Tibial artery (tissue), 4 donors: ENCODE measurements at regions not wholly inside any gene's neighbourhood (a gene's known extent, or its start where the extent isn't known, plus 50 kb on each side); places are given as distances from the start of the nearest gene placed in this dataset.

Experiments
- DNase-seq, 2 donors: peaks; one replicate each; pipeline ENCODE4 v3.0.0-alpha.2; 2019
- H3K27ac ChIP-seq, 2 donors: fragments of 200-600 bp; sonication (generic) in 1 of 2; 1 replicate in 1 of 2; 2 replicates in 1 of 2; pipeline ENCODE4 v1.5.1; 2018 to 2019; ENCODE audit warnings: mild to moderate bottlenecking in 1 of 2
- H3K27me3 ChIP-seq, 2 donors: fragments of 200-600 bp; sonication (generic) in 1 of 2; one replicate each; pipeline versions ENCODE4 v1.5.1 to v1.6.0; 2016 to 2019
- H3K36me3 ChIP-seq, 3 donors: fragments of 200-600 bp; sonication (generic) in 2 of 3; one replicate each; pipeline ENCODE4 v1.5.1; 2016 to 2019; ENCODE audit warnings: mild to moderate bottlenecking in 2 of 3
- H3K4me1 ChIP-seq, 4 donors: fragments of 200-600 bp; sonication (generic) in 2 of 4; 1 replicate in 3 of 4; 2 replicates in 1 of 4; pipeline ENCODE4 v1.5.1; 2016 to 2019
- H3K4me3 ChIP-seq, 2 donors: fragments of 200-600 bp; sonication (generic) in 1 of 2; 1 replicate in 1 of 2; 2 replicates in 1 of 2; pipeline ENCODE4 v1.5.1; 2018 to 2019; ENCODE audit warnings: mild to moderate bottlenecking in 2 of 2
- H3K9me3 ChIP-seq, 3 donors: fragments of 200-600 bp; sonication (generic) in 1 of 3; one replicate each; pipeline ENCODE4 v1.5.1; 2016 to 2019
- CTCF ChIP-seq, 2 experiments: fragments of 200-600 bp in 1 of 2; fragments of 450-650 bp in 1 of 2; IDR thresholded peaks; one replicate each; pipeline ENCODE4 v1.5.1; 2017 to 2019; ENCODE audit warnings: antibody characterized with exemption in 2 of 2, mild to moderate bottlenecking in 1 of 2, moderate library complexity in 1 of 2
- intact Hi-C: fragments of 100-400 bp; cut with DNase I; formaldehyde crosslinking; loops from one replicate; pipeline ENCODE4 v1.15.0; 2023; ENCODE audit warnings: low total_unique reads

GRCh38 chr9:82346040-82346439 lies 357.5 kb downstream of the SPATA31D1 start:
- no peak overlapping the region for H3K27ac ChIP-seq
- no peaks in the 10 kb centered on the region for H3K27me3 ChIP-seq
- no peaks in the 10 kb centered on the region for H3K4me1 ChIP-seq
- DNase-seq: no peak
- H3K9me3 ChIP-seq: peaks cover 0 to 13% (median 0%) of the 10 kb centered on the region in 3 donors
- TF ChIP-seq CTCF (IDR thresholded peaks at IDR 0.05): no peak
- intact Hi-C loops: no loop called here
- no peak overlapping the region for H3K4me3 ChIP-seq
- no peaks in the 10 kb centered on the region for H3K36me3 ChIP-seq

- intact Hi-C loops: no loop called here
- Histone ChIP-seq H3K36me3 (no peaks in the 10 kb centered on the region), H3K9me3 (peaks cover 0 to 4% (median 0%) of the 10 kb centered on the region in 3 donors), H3K4me3 (no peak overlapping the region), H3K27me3 (no peaks in the 10 kb centered on the region), H3K27ac (no peak overlapping the region), H3K4me1 (no peaks in the 10 kb centered on the region)
- DNase-seq: no peak
- no peak for TF ChIP-seq CTCF (IDR thresholded peaks at IDR 0.05)
Measured at GRCh38 chr9:82353631-82354278, 365.2 kb downstream of the SPATA31D1 start.

- Histone ChIP-seq H3K4me1 (no peaks in the 10 kb centered on the region), H3K4me3 (no peak overlapping the region), H3K27ac (no peak overlapping the region), H3K27me3 (no peaks in the 10 kb centered on the region), H3K9me3 (no peaks in the 10 kb centered on the region), H3K36me3 (no peaks in the 10 kb centered on the region)
- no peak for DNase-seq
- no peak for TF ChIP-seq CTCF (IDR thresholded peaks at IDR 0.05)
- intact Hi-C loops: no loop called here
Measured at GRCh38 chr9:82354279-82354659, 365.7 kb downstream of the SPATA31D1 start.

- no peaks in the 10 kb centered on the region for H3K9me3 ChIP-seq
- no peak for DNase-seq
- no peak overlapping the region for H3K27ac ChIP-seq
- H3K4me1 ChIP-seq: no peaks in the 10 kb centered on the region
- no peak overlapping the region for H3K4me3 ChIP-seq
- TF ChIP-seq CTCF (IDR thresholded peaks at IDR 0.05): no peak
- H3K36me3 ChIP-seq: no peaks in the 10 kb centered on the region
- intact Hi-C loops: no loop called here
- no peaks in the 10 kb centered on the region for H3K27me3 ChIP-seq
Measured at GRCh38 chr9:82356131-82356530, 367.6 kb downstream of the SPATA31D1 start.

- Histone ChIP-seq H3K27me3 (no peaks in the 10 kb centered on the region), H3K4me3 (no peak overlapping the region), H3K4me1 (no peaks in the 10 kb centered on the region), H3K27ac (no peak overlapping the region), H3K36me3 (no peaks in the 10 kb centered on the region), H3K9me3 (no peaks in the 10 kb centered on the region)
- intact Hi-C loops: no loop called here
- TF ChIP-seq CTCF (IDR thresholded peaks at IDR 0.05): no peak
- no peak for DNase-seq
Measured at GRCh38 chr9:82356871-82357270, 368.3 kb downstream of the SPATA31D1 start.

GRCh38 chr9:82363198-82363597 lies 374.6 kb downstream of the SPATA31D1 start:
- no peaks in the 10 kb centered on the region for H3K27me3 ChIP-seq
- no peak overlapping the region for H3K4me3 ChIP-seq
- no peaks in the 10 kb centered on the region for H3K36me3 ChIP-seq
- no peak overlapping the region for H3K27ac ChIP-seq
- no peaks in the 10 kb centered on the region for H3K4me1 ChIP-seq
- TF ChIP-seq CTCF (IDR thresholded peaks at IDR 0.05): no peak
- intact Hi-C loops: no loop called here
- no peaks in the 10 kb centered on the region for H3K9me3 ChIP-seq
- no peak for DNase-seq
